ENCODE measurements at regions not wholly inside any gene's neighbourhood (a gene's known extent, or its start where the extent isn't known, plus 50 kb on each side); places are given as distances from the start of the nearest gene placed in this dataset.

DNA sequence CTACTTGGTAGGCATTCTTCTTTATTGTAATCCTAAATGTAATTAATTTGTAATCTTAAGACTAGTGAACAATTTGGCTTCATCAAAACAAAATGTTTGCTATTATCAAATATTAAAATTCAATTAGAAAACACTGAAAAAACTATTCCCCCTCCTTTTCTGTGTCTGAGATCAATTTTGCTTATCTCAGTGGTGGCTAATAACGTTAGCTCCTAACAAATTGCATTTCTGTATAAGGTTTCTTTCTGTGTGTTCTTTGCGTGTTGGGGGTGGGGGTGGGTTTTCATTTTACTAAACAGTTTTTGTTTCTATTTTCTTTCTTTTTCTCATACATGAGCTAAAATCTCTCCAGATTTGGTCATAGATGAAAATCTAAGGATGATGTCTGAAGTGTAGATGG, 54.0 kb upstream of the EYA4 start:
- Histone ChIP-seq H3K4me3 (no peak overlapping the region), H3K36me3 (no peaks in the 10 kb centered on the region), H3K4me1 (no peaks in the 10 kb centered on the region), H3K27ac (no peak overlapping the region), H3K27me3 (ENCODE audit: low read depth) (no peaks in the 10 kb centered on the region), H3K9me3 (no peaks in the 10 kb centered on the region)
- intact Hi-C loops (cut with DNase I): loop anchor here (10.0 kb wide), 1 partner anchor 328 kb away; no protein-coding TSS in a partner anchor
- TF ChIP-seq, protein P1, sequence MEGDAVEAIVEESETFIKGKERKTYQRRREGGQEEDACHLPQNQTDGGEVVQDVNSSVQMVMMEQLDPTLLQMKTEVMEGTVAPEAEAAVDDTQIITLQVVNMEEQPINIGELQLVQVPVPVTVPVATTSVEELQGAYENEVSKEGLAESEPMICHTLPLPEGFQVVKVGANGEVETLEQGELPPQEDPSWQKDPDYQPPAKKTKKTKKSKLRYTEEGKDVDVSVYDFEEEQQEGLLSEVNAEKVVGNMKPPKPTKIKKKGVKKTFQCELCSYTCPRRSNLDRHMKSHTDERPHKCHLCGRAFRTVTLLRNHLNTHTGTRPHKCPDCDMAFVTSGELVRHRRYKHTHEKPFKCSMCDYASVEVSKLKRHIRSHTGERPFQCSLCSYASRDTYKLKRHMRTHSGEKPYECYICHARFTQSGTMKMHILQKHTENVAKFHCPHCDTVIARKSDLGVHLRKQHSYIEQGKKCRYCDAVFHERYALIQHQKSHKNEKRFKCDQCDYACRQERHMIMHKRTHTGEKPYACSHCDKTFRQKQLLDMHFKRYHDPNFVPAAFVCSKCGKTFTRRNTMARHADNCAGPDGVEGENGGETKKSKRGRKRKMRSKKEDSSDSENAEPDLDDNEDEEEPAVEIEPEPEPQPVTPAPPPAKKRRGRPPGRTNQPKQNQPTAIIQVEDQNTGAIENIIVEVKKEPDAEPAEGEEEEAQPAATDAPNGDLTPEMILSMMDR (IDR thresholded peaks at IDR 0.05): no peak
- ATAC-seq (no peak), DNase-seq (no peak)

DNA sequence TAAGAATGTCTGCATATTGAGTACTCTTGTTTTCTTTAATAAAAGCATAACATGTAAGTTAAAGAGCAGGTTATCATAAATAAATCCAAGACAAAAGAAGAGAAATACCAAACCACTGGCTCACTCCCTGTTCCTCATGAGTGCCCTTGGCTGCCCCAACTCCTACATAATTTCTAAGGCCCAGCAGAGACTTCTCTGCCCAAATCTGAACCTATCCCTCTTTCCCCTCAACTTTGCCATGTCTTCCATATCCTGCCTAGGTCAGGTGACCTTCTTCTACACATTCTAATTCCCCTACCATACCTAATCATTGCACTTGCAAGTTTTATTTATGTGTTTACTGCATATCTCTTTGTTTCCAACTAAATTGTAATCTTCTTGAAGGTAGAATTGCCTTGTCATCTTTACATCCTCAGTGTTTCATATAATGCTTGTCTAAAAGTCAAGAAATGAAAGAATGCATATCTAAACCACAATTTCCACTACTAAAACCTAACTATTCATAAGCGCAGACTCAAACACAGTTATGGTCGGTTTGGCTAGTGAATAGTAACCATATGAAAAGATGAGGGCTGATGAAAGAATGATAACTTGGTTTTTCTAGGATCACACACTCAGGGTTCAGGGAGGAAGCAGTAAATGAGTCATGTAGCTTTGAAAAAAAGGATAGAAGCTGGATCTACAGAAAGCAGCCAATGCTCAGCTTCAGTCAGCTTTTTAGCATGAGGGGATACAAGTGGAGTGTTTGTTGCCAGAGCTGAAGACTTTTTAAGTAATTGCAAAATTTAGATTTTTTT, 53.3 kb upstream of the EYA4 start:
- Histone ChIP-seq H3K27ac (no peak overlapping the region), H3K4me1 (no peaks in the 10 kb centered on the region), H3K36me3 (no peaks in the 10 kb centered on the region), H3K9me3 (no peaks in the 10 kb centered on the region), H3K4me3 (no peak overlapping the region), H3K27me3 (ENCODE audit: low read depth) (no peaks in the 10 kb centered on the region)
- intact Hi-C loops (cut with DNase I): loop anchor here (10.0 kb wide), 1 partner anchor 327 kb away; no protein-coding TSS in a partner anchor
- DNase-seq (no peak), ATAC-seq (no peak)
- TF ChIP-seq, protein P1 (IDR thresholded peaks at IDR 0.05): no peak

DNA sequence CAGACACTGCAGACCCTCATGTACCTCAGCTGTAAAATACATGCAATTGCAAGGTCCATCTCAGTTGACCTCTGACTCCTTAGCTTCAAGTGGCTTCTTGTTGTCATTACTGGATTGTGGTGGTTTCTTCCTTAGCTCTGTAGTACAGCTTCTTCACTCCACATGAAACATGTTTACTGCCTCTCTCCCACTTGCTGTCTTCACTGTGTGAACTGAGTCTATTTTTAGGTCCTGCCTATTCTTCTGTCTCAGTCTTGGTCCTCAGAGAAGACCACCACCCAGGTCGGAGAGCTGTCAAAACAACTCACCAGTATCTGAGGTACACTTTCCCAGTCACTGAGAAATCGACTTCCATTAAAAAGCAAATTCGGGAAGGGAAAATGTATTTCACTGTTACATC, 50.2 kb upstream of the EYA4 start:
- intact Hi-C loops (cut with DNase I): no loop called here
- ATAC-seq: no peak

DNA sequence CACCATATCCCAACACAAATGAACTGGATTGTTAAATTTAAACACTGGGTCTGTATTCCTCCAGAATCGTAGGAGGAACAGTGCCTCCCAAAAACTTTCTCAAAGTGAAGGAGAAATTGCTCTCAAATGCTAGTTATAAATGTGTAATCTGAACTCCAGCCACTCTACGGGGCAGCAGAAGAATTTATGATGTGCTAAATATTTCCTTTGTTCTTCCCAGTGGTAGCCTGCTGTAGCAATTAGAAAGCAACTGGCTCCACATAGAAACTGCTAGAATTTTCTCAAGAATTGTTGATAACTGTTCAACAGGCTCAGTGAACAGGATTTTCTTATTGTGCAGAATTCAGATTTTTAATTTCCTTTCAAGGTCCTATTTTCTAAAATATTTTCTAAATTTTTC, 49.8 kb upstream of the EYA4 start:
- intact Hi-C loops (cut with DNase I): no loop called here
- H3K4me3 ChIP-seq: no peak overlapping the region
- H3K27me3 ChIP-seq (ENCODE audit: low read depth): no peaks in the 10 kb centered on the region
- H3K27ac ChIP-seq: no peak overlapping the region
- H3K4me1 ChIP-seq: no peaks in the 10 kb centered on the region
- ATAC-seq: no peak
- TF ChIP-seq, protein P1 (IDR thresholded peaks at IDR 0.05): no peak
- no peak for DNase-seq
- H3K9me3 ChIP-seq: no peaks in the 10 kb centered on the region
- no peaks in the 10 kb centered on the region for H3K36me3 ChIP-seq

More for the DNA sequence above, 50.2 kb upstream of the EYA4 start:
- H3K27me3 ChIP-seq (ENCODE audit: low read depth): no peaks in the 10 kb centered on the region
- H3K4me3 ChIP-seq: no peak overlapping the region
- no peak for DNase-seq
- TF ChIP-seq, protein P1 (IDR thresholded peaks at IDR 0.05): no peak
- H3K36me3 ChIP-seq: no peaks in the 10 kb centered on the region
- no peak overlapping the region for H3K27ac ChIP-seq
- H3K9me3 ChIP-seq: no peaks in the 10 kb centered on the region
- no peaks in the 10 kb centered on the region for H3K4me1 ChIP-seq

Data from lower lobe of right lung (tissue), 2 donors.